Tibial nerve (tissue), 4 donors: ENCODE measurements at regions not wholly inside any gene's neighbourhood (a gene's known extent, or its start where the extent isn't known, plus 50 kb on each side); places are given as distances from the start of the nearest gene placed in this dataset.
"Not testable (repeated sequence)": the region's sequence is repeated elsewhere in the genome, so short reads cannot be mapped to it uniquely, and the experiment has no call there.

Source experiments
- CTCF ChIP-seq, 5 experiments: fragments of 200-600 bp in 3 of 5; fragments of 450-650 bp in 2 of 5; sonication (generic) in 3 of 5; IDR thresholded peaks; one replicate each; pipeline ENCODE4 v1.5.1; 2016 to 2019; ENCODE audit warnings: antibody characterized with exemption in 5 of 5, mild to moderate bottlenecking in 3 of 5, moderate library complexity in 2 of 5
- EP300 ChIP-seq, 2 donors: sonication (generic); formaldehyde crosslinking; IDR thresholded peaks; one replicate each; pipeline ENCODE4 v1.6.1; 2017; ENCODE audit warnings: antibody characterized with exemption in 2 of 2, mild to moderate bottlenecking in 1 of 2
- POLR2A ChIP-seq, 2 donors: fragments of 450-650 bp; IDR thresholded peaks; one replicate each; pipeline ENCODE4 v1.6.1; 2017; ENCODE audit warnings: antibody characterized with exemption in 2 of 2, mild to moderate bottlenecking in 2 of 2, moderate library complexity in 2 of 2

- TF ChIP-seq CTCF, POLR2A, EP300 (IDR thresholded peaks at IDR 0.05): not testable (repeated sequence)
Measured at GRCh38 chr3:153828346-153828745, 292.8 kb upstream of the ARHGEF26 start.
